ENCODE measurements at regions not wholly inside any gene's neighbourhood (a gene's known extent, or its start where the extent isn't known, plus 50 kb on each side); places are given as distances from the start of the nearest gene placed in this dataset.

DNA sequence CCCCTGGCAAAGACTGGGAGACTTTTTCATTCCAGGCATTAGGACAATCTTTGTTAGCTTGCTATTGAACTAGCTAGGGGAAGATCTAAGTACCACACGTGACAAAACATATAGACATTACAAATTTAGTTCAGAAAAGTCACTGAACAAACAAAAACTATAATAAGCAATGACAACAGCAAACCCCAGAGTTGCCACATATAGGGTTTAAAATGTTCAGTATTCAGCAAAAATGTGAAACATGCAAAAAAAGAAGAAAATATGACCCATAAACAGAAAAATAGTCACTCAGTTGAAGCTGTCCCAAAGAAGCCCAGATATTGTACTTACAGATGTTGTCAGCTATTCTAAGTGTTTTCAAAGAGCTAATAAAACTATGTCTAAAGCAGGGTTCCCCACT lies 431.1 kb upstream of the CDH2 start:
- Histone ChIP-seq H3K4me1 (no peaks in the 10 kb centered on the region), H3K27ac (no peak overlapping the region), H3K9me3 (no peaks in the 10 kb centered on the region), H3K27me3 (no peaks in the 10 kb centered on the region), H3K4me3 (no peak overlapping the region), H3K36me3 (no peaks in the 10 kb centered on the region)
- DNase-seq (no peak), ATAC-seq (no peak)
- TF ChIP-seq POLR2A (IDR thresholded peaks at IDR 0.05): no peak
- TF ChIP-seq, protein P1, sequence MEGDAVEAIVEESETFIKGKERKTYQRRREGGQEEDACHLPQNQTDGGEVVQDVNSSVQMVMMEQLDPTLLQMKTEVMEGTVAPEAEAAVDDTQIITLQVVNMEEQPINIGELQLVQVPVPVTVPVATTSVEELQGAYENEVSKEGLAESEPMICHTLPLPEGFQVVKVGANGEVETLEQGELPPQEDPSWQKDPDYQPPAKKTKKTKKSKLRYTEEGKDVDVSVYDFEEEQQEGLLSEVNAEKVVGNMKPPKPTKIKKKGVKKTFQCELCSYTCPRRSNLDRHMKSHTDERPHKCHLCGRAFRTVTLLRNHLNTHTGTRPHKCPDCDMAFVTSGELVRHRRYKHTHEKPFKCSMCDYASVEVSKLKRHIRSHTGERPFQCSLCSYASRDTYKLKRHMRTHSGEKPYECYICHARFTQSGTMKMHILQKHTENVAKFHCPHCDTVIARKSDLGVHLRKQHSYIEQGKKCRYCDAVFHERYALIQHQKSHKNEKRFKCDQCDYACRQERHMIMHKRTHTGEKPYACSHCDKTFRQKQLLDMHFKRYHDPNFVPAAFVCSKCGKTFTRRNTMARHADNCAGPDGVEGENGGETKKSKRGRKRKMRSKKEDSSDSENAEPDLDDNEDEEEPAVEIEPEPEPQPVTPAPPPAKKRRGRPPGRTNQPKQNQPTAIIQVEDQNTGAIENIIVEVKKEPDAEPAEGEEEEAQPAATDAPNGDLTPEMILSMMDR (IDR thresholded peaks at IDR 0.05): no peak
- intact Hi-C loops (cut with DNase I): no loop called here
- 0 to 47% (median 44%) methylated on average over 1 of the region's 1 CpG for WGBS, 4 donors

DNA sequence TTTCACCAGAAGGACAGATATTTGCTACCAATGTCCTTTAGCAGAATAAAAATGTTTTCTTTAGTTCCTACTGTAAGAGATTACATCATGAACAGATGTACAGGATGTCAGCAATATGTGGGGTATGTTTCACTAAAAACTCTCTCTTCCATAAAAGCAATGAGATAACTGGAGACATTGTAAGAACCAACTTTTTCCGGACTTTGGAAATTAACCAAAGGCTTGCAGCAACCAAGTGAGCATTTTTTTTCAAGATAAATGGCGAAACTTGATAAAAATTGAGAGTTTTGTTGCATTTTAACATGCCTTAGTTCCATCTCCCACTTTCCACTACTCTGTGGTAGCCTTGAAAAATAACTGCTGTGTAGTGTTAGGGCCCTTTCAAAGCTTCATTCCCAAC lies 429.8 kb upstream of the CDH2 start:
- intact Hi-C loops (cut with DNase I): no loop called here
- Histone ChIP-seq H3K36me3 (no peaks in the 10 kb centered on the region), H3K4me3 (no peak overlapping the region), H3K27ac (no peak overlapping the region), H3K4me1 (no peaks in the 10 kb centered on the region), H3K9me3 (peaks cover 0 to 1% (median 0%) of the 10 kb centered on the region in 12 donors), H3K27me3 (no peaks in the 10 kb centered on the region)
- WGBS, 4 donors: 38 to 55% (median 48%) methylated on average over 2 of the region's 2 CpGs
- DNase-seq (no peak), ATAC-seq (no peak)
- TF ChIP-seq POLR2A (IDR thresholded peaks at IDR 0.05): no peak
- TF ChIP-seq, protein P1 (IDR thresholded peaks at IDR 0.05): no peak

DNA sequence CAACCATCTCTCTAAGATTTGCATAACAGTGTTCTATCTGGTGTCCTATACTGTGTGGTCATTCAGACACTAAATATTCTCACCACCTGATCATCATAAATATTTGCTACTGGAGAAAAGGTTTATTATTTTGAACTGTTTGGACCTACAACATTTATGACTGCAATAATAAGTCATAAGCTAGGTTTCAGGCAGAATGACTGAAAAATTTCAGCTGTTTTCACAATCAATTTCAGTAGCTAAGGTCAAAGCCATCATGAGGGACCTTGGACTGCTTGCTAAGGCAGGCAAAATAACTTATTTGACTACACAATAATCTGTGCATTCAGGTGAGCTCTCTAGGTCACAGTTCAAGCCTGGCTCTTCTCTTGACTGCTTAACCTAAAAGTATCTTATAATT lies 425.5 kb upstream of the CDH2 start:
- H3K27ac ChIP-seq: no peak overlapping the region
- H3K9me3 ChIP-seq: peaks cover 0 to 35% (median 7%) of the 10 kb centered on the region in 12 donors
- DNase-seq (no peak), ATAC-seq (no peak)
- no peaks in the 10 kb centered on the region for H3K36me3 ChIP-seq
- H3K4me1 ChIP-seq: no peaks in the 10 kb centered on the region
- H3K4me3 ChIP-seq: no peak overlapping the region
- no peaks in the 10 kb centered on the region for H3K27me3 ChIP-seq
- intact Hi-C loops (cut with DNase I): no loop called here
- TF ChIP-seq, protein P1 (IDR thresholded peaks at IDR 0.05): no peak
- TF ChIP-seq POLR2A (IDR thresholded peaks at IDR 0.05): no peak

DNA sequence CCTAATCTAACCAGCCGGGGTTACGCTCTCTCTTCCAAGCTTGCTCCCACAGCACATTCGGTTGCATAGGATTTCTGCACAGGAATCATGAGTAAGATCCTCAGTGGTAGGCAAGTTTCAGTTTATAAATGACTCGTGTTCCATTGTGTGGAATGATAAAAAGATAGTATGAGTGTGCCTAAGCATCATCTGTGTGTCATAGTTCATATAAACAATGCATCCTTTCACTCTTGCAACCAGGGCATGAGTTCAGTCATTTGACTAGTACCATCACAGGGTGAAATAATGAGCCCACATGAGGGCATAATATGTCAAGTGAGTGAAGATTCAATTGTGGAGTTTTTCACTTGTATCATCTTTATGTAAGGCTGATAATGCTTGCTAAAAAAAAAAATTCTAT lies 417.1 kb upstream of the CDH2 start:
- Histone ChIP-seq H3K4me3 (no peak overlapping the region), H3K4me1 (no peaks in the 10 kb centered on the region), H3K27ac (no peak overlapping the region), H3K27me3 (no peaks in the 10 kb centered on the region), H3K9me3 (peaks cover 0 to 9% (median 0%) of the 10 kb centered on the region in 12 donors), H3K36me3 (no peaks in the 10 kb centered on the region)
- intact Hi-C loops (cut with DNase I): no loop called here
- WGBS, 4 donors: 77 to 81% (median 79%) methylated on average over 4 of the region's 4 CpGs
- TF ChIP-seq, protein P1 (IDR thresholded peaks at IDR 0.05): no peak
- TF ChIP-seq POLR2A (IDR thresholded peaks at IDR 0.05): no peak
- no peak for ATAC-seq
- no peak for DNase-seq

Measured in heart left ventricle (tissue), 16 donors.